ENCODE measurements at regions not wholly inside any gene's neighbourhood (a gene's known extent, or its start where the extent isn't known, plus 50 kb on each side); places are given as distances from the start of the nearest gene placed in this dataset.
A peak's percentile ranks its signal among the peaks of the same experiment; 100 is the strongest.

DNA sequence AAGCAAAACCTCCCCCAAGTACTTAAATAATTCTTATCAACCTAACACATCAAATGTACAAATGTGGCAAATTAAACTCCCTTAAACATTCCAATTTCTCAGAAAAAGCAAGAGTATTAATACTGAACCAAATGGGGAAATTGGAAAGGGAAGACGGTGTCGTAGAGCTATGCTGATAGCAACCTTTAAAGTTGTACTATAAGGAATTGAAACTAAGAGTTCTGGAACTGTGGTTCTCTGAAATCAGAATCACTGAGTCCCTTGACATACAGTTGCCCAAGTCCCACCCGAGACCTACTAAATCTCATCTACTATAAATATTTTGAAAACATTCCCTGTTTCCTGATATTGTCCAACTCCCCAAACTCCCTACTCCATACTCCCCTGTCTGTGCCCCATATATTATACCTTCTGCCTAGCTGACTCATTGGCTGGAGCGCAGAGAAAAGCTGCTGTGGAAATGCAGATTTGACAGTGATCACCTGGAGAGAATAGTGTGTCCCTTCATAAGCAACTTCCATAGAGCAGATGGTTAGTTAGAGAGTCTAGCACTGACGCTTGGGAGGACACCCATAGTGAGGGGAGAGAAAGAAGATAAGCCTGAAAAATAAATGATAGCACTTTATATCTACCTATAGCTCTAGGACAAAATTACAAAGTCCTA, 51.4 kb upstream of the ITM2B start:
- DNase-seq = no peak

DNA sequence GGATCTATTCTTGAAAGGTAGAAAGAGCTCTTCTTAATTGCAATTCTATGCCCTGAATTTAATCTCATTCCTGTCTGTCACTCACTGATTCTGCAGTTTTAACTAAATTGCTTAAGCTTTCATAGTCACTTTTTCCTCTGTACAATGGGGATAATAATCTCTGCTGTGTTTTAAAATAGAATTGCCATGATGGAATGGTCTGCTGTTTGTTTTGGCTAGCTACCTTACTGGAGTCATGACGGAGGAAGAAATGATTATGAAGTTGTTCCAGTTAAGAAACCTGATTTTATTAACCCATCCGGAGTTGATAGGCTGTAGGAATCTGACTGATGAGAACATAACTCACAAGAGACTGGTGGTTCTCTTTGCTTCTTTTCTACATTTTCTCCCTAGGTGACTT, 54.9 kb upstream of the ITM2B start:
- no peak for DNase-seq

GRCh38 chr13:48176781-48177180, 56.2 kb upstream of the ITM2B start:
- no peak for DNase-seq

GRCh38 chr13:48175185-48175584, 57.8 kb upstream of the ITM2B start:
- no peak for DNase-seq

DNA sequence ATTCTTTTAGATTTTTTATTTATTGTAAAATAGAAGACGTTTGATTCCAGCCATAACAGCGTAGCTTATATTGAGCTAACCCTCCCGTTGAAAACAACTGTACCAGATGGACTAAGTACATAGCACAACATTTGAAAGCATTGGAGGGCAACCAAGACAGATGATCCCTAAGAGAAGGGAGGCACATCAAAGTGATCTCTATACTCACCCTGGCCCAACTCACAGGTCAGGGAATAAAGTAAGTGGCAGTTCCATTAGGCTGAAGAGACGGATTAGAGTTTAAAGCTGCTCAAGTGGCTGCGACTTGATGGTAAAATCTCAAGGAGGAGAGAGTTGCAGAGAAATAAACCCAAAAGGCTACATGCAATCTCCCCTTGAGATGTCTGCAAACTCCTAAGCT, 65.1 kb upstream of the ITM2B start:
- DNase-seq = no peak

DNA sequence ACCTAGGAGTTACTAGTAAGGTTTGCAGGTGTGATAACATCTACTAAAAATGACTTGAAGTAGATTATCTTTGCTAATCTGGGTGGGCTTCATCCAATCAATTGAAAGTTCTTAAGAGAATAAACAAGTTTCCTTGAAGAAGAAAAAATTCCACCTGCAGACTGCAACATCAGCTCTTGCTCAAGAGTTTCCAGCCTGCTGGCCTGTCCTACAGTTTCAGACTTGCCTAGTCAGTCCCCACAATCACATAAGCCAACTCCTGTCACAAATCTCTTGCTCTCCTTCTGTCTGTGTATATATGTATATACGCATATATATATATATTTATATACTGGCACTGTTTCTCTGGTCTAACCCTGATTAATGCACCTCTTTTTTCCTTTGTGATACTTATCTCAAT, 67.3 kb upstream of the ITM2B start:
- no peak for DNase-seq

GRCh38 chr13:48165063-48165462, 67.9 kb upstream of the ITM2B start:
- no peak for DNase-seq

DNA sequence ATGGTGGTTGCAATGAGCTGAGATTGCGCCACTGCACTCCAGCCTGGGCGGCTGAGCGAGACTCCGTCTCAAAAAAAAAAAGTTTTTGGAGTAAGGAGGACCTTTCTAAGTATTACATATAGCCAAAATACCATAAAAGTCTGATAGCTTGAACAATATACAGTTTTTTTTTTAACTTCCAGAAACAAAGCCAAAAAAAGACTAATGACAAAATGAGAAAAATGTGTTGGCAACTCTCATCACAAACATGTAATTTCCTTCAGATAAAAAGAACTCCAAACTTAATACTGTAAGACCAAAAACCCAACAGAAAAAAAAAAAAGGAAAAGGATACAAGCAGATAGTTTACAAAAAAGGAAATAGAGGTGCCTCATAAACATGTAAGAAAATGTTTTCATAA, 68.2 kb upstream of the MED4 start:
- no peak for DNase-seq

DNA sequence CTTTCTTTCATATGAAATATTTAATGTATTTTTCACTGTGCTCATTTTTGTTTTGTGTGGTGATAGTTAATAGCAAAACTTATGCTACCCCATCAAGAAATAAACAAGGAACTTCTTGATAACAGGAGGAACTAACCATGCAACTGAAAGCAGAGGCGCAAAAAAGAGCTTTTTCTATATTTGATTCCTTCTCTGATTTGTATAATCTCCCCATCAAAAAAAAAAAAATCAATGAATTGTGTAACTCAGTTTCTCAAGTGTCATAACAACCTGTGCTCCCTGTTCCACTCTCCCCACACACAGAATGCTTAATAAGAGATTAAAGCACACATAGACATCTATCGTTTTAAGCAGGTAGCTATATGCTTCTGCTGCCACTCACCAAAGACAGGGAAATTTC, 67.3 kb upstream of the MED4 start:
- DNase-seq = no peak

DNA sequence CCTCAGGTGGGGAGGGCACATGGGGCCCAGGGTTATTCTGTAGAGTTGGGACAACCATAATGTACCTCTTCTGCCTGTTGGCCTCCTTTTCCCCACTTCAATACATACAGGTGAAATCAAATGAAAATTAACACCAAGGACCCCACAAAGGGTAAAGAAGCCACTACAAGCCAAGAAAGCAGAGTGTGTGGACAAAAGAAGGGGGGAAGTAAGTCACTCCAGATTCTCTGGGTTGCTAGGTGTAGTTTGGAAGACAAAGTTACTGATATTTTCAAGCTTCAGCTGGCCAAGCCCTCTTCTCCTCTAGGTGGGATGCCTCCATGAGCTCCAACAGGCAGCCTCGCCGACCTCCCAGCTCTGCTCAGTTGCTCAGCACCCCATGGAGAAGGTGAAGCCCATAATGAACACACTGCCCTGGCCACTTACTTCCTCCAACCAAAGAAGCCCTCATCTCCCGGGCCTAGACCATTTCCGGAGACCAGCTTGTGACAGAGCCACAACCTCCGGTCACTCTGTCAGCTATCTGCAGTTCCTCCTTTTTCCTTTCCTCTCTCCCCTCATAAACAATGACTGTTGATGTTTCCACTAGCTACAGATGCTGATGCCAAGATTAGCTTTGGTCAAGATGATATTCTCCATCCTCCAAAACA, 66.8 kb upstream of the MED4 start:
- DNase-seq = no peak

DNA sequence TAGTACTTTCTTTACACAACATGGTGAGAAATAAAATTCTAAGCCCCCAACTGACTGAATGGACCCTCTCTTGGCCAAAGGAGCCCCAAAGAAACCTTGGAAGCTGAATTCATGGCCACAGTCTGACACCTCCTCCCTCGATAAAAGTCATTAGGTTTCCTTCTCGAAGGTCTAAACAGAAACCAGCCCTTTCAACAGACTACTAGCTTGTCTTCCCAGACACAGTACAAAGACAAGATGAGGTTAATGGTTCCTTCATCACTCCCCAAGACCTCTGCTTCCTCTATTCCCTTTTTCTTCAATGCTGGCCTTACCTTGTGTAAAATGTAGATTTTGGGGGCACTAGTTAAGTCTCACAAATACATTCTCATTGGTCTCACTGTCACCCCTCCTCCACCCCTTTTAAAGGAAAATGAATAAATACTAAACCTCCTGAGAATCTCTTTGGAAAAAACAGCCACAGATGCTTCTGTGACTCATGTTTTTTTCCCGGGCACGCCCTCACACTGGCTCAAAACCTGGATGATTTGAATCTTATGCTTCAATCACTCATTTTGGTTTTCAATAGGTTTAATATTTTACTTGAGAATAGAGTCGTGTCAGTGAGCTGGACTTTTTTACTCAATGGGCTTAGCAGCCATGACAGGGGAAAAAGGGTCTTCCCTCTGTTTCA, 65.8 kb upstream of the MED4 start:
- no peak for DNase-seq

DNA sequence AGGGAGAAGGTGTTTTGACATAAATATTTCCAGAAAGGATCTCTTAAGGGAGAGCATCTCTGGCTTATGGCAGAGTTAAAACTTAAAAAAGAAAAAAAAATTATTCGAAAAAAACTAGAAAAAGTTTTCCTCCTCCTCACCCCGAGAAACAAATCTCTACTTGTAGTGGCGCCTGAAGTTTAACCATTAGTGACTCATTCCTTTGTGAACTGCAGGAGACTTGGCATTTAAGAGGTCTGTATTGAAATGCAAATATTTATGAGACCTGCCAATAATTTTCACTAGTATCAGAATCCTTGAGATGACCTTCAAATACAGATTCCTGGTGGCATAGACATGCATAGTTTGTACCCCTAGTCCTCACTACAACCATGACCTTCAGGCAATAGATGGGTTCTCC, 64.9 kb upstream of the MED4 start:
- no peak for DNase-seq

DNA sequence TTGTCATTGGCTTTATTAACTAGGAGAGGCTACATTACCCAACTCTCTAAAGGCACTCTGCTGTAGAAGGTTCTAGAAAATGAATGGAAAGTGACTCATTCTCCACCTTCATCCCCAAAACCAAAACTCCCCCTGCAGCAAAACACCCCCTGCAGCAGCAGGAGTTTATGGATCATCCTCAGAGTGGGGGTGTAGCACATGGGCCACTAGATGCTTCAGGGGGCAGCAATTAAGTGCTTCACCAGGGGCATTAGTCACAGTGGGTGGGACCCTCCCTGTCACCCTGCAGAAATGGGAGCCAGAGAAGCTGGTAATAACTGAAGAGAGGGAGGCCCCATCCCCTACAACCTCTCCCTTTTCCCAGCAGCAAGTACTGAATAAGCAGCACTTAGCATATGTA, 64.5 kb upstream of the MED4 start:
- no peak for DNase-seq

DNA sequence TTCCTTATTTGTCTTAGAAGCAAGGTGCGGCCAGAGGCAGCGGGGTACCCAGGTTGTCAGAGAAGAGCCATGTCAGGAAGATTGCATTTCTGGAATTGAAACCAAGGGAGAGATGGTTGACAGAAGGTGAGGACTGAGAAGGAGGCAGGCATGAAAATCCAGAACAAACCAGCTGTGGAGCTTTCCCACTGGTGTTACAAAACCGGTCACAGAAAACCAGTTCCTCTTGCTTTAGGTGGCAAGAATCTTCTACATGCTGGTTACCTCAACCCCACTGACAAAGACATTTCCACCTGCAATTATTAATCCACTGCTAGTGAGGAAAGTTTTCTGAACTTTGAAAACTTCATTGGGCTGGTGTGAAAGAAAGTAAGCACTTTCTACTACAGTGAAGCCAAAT, 64.0 kb upstream of the MED4 start:
- DNase-seq = no peak

- DNase-seq = no peak
Observed at GRCh38 chr13:48158290-48158689, 63.4 kb upstream of the MED4 start.

- peak; percentile 78 for DNase-seq
Observed at GRCh38 chr13:48156466-48156865, 61.6 kb upstream of the MED4 start.

GRCh38 chr13:48155848-48156247, 60.9 kb upstream of the MED4 start:
- no peak for DNase-seq

DNA sequence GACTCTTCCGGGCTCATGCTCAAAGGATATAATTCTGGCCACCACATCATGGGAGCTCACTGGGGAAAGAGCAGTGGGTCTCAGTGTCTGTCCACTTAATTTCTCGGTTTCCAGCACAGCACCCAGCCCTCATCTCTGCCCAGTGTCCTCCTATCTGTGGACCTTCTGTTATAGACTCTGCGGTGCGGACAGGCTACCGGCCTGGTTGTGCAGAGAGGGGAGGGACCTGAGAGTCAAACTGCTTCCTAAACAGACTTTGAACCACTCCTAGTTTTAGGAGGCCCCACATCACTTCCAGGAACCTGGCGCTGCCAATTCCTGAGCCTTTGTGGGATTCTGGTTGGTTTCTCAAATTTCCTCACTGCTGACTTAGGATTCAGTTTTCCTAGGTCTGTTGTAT, 59.8 kb upstream of the MED4 start:
- no peak for DNase-seq

DNA sequence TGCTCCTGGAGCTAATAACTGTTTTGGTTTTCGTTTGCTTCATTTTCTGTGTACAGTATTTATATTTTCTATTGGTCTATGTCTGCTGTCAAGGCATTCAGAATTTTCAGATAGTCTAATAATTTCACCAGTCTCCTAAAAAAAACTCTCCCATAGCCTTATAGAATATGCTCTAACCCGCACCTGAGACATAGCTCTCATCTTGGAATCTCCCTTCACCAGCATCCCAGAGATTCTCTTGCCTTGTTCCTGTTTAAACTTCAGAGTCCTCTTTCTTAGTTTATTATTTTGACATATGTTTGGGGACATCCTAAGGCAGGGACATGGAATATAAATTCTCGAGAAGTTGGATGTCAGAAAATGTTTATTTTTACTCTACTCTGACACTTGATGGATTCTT, 58.3 kb upstream of the MED4 start:
- DNase-seq = no peak

- no peak for DNase-seq
Observed at GRCh38 chr13:48151363-48152161, 56.7 kb upstream of the MED4 start.

DNA sequence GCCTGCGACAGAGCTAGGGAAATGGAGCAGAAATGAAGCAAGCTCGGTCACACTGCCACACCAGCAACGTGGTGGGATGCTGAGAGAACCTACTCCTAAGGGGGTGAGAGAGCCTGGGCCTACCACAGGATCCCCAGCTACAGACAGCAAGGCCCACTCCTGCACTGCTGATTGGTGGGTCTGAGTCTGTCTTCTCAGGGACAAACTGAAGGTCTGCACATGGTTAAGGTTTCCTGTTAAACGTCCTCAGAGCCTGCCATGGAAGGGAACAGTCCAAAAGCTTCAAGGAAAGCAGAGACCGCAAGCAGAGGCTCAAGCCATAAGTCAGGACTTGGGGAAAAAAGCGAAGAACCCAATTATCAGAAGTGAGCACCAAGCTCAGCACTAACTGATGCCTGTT, 53.5 kb upstream of the MED4 start:
- no peak for DNase-seq

DNA sequence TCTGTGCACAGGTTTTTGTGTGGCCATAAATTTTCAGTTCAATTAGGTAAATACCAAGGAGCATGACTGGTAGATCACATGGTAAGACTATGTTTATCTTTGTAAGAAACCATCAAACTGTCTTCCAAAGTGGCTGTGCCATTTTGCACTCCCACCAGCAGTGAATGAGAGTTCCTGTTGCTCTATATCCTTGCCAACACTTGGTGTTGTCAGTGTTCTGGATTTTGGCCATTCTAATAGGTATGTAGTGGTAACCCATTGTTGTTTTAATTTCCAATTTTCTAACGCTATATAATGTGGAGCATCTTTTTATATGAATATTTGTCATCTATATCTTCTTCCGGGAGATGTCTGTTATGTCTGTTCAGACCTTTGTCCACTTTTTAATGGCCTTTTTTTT, 51.7 kb upstream of the MED4 start:
- DNase-seq = no peak

- no peak for DNase-seq
Observed at GRCh38 chr13:48146122-48146521, 51.2 kb upstream of the MED4 start.

All from activated naive CD4-positive, alpha-beta T cell treated with anti-CD3 and anti-CD28 coated beads, Interleukin-2, amount 50 U/mL, for 16 hours (primary cell).